ENCODE measurements at regions not wholly inside any gene's neighbourhood (a gene's known extent, or its start where the extent isn't known, plus 50 kb on each side); places are given as distances from the start of the nearest gene placed in this dataset.

DNA sequence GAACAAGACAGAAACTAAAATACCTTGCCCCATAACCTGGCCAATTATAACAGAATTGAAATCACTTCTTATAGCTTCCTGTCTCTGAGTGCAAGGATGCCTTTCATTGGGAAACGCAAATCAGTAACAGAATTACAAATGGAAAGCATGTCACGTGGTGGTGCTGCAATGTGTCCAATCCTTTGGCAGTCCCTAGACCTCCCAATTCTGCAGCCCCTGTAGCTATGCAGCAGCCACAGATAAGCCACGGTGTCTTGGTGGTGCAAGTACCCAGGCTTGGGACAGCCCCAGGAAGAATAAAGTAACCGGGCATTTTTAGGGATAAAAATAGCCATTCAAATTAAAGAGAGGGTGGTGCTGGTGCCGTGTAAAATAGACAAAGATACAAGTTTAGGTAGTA lies 134.6 kb upstream of the CCN2 start:
- TF ChIP-seq CEBPB (IDR thresholded peaks at IDR 0.05) (no peak), TAF1 (IDR thresholded peaks at IDR 0.05; ENCODE audit: low read depth) (no peak), EP300 (IDR thresholded peaks at IDR 0.05; ENCODE audit: borderline replicate concordance) (no peak), NFIC (IDR thresholded peaks at IDR 0.05) (no peak), RAD21 (IDR thresholded peaks at IDR 0.05; ENCODE audit: low read depth) (no peak), YY1 (IDR thresholded peaks at IDR 0.05; ENCODE audit: low read depth) (no peak), EGR1 (IDR thresholded peaks at IDR 0.05) (no peak), CREB1 (IDR thresholded peaks at IDR 0.05; ENCODE audit: low read depth) (no peak), TCF12 (IDR thresholded peaks at IDR 0.05; ENCODE audit: low read depth) (no peak)
- TF ChIP-seq, protein P1, sequence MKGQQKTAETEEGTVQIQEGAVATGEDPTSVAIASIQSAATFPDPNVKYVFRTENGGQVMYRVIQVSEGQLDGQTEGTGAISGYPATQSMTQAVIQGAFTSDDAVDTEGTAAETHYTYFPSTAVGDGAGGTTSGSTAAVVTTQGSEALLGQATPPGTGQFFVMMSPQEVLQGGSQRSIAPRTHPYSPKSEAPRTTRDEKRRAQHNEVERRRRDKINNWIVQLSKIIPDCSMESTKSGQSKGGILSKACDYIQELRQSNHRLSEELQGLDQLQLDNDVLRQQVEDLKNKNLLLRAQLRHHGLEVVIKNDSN (IDR thresholded peaks at IDR 0.05): no peak
- TF ChIP-seq, protein P2, sequence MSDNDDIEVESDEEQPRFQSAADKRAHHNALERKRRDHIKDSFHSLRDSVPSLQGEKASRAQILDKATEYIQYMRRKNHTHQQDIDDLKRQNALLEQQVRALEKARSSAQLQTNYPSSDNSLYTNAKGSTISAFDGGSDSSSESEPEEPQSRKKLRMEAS (IDR thresholded peaks at IDR 0.05): no peak
- TF ChIP-seq, protein P3, sequence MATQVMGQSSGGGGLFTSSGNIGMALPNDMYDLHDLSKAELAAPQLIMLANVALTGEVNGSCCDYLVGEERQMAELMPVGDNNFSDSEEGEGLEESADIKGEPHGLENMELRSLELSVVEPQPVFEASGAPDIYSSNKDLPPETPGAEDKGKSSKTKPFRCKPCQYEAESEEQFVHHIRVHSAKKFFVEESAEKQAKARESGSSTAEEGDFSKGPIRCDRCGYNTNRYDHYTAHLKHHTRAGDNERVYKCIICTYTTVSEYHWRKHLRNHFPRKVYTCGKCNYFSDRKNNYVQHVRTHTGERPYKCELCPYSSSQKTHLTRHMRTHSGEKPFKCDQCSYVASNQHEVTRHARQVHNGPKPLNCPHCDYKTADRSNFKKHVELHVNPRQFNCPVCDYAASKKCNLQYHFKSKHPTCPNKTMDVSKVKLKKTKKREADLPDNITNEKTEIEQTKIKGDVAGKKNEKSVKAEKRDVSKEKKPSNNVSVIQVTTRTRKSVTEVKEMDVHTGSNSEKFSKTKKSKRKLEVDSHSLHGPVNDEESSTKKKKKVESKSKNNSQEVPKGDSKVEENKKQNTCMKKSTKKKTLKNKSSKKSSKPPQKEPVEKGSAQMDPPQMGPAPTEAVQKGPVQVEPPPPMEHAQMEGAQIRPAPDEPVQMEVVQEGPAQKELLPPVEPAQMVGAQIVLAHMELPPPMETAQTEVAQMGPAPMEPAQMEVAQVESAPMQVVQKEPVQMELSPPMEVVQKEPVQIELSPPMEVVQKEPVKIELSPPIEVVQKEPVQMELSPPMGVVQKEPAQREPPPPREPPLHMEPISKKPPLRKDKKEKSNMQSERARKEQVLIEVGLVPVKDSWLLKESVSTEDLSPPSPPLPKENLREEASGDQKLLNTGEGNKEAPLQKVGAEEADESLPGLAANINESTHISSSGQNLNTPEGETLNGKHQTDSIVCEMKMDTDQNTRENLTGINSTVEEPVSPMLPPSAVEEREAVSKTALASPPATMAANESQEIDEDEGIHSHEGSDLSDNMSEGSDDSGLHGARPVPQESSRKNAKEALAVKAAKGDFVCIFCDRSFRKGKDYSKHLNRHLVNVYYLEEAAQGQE (IDR thresholded peaks at IDR 0.05; ENCODE audit: low read depth): no peak

All from Ishikawa (cell line).